AG09309 (cell line): ENCODE measurements at regions not wholly inside any gene's neighbourhood (a gene's known extent, or its start where the extent isn't known, plus 50 kb on each side); places are given as distances from the start of the nearest gene placed in this dataset.

Source experiments
- DNase-seq: peaks from one replicate; pipeline ENCODE4 v3.0.0-alpha.2; 2010; ENCODE audit warnings: low read depth
- H3K4me3 ChIP-seq: 2 replicates; pipeline ENCODE4 v1.5.1; 2011; ENCODE audit warnings: mild to moderate bottlenecking, low read depth, low read length, moderate library complexity; ENCODE audit not compliant: control insufficient read depth
- TF ChIP-seq, protein P1 (sequence below): IDR thresholded peaks from 2 replicates; pipeline ENCODE4 v1.5.1; 2011; ENCODE audit warnings: mild to moderate bottlenecking, low read depth, low read length, inconsistent platforms; ENCODE audit not compliant: insufficient read depth, control insufficient read depth; ENCODE audit errors: missing control alignments

DNA sequence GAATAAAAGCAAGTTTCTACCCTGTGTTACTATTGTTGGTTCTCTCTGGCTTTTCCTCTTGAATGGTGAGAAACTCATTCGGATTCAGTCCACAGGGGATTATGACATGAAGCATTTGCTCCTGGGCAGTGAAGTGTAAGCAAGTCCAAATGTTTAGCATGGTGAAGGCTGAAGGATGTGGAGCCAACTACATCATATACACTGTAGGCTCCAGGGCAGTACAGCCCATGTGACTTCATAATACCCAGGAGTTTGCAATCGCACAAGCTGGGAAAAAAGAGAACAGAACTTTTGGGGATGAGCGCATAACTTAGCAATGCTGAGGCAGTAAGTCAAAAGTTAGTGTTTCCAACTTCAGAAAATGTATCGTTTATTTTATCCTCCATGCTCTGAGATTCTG, 695.7 kb upstream of the POU3F3 start:
- TF ChIP-seq, protein P1, sequence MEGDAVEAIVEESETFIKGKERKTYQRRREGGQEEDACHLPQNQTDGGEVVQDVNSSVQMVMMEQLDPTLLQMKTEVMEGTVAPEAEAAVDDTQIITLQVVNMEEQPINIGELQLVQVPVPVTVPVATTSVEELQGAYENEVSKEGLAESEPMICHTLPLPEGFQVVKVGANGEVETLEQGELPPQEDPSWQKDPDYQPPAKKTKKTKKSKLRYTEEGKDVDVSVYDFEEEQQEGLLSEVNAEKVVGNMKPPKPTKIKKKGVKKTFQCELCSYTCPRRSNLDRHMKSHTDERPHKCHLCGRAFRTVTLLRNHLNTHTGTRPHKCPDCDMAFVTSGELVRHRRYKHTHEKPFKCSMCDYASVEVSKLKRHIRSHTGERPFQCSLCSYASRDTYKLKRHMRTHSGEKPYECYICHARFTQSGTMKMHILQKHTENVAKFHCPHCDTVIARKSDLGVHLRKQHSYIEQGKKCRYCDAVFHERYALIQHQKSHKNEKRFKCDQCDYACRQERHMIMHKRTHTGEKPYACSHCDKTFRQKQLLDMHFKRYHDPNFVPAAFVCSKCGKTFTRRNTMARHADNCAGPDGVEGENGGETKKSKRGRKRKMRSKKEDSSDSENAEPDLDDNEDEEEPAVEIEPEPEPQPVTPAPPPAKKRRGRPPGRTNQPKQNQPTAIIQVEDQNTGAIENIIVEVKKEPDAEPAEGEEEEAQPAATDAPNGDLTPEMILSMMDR: no peak
- no peak for DNase-seq
- H3K4me3 ChIP-seq: no peak overlapping the region

DNA sequence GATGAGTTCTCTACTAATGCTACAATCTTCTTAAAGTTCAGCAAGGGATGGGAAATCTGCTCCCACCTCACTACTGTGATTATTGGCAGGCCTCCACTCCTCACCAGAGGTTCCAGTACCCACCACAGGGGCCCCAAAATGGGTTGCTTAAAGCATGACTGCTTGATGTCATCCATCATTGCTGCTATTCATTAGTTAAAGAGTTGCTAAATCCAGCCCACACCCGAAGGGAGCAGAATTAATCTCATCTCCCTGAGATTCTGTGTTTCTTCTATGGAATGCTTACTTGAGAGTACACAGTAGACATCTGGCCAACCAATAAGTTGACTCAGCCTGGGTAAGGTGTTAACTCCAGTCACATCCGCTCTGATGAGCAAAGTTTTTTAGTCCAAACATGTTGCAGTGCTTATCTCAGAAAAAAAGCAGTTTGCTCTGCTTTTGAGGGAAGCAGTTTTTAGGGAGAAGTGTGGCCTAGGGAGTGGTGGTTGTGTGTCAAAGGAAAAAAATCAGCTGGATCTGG, 690.2 kb upstream of the POU3F3 start:
- TF ChIP-seq, protein P1: no peak
- no peak overlapping the region for H3K4me3 ChIP-seq
- DNase-seq: no peak

DNA sequence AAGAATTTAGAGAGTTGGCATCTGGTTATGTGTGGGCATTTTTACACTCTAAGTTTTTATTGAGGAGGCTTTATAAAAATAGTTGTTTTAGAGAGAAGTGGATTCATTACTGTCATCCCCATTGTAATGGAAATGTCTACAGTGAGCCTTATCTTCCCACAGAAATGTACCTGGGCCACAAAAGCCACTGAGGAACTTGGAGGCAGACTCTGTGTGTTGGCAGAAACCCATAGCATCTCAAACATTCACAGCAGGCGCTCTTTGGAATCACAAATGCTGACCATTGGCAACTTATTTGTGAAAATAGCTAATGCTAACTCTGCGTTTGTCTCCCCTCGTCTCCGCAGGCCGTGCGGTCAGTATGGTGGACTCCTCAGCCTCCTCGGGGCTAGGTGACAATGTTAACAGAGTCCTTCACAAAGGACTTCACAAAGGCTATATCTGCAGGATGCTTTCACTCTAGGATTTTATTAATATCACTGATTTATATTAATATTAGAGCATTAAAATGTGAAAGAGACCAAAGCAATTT, 689.1 kb upstream of the POU3F3 start:
- DNase-seq: no peak
- no peak overlapping the region for H3K4me3 ChIP-seq
- TF ChIP-seq, protein P1: no peak

DNA sequence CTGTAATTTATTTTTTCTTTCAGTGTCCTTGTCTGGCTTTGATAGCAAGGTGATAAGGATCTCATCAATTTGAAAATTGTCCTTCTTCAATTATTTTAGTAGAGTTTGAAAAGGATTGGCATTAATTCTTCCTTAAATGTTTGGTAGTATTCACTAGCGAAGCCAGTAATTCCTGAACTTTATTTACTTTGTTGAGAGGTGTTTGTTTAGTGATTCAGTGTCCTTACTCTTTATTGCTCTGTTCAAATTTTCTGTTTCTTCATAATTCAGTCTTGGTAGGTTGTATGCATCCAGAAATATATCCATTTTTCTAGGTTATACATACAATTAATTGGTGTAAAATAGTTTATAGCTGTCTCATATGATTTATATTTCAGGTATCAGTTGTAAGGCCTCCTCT, 676.7 kb upstream of the POU3F3 start:
- no peak for DNase-seq
- H3K4me3 ChIP-seq: no peak overlapping the region
- TF ChIP-seq, protein P1: no peak

DNA sequence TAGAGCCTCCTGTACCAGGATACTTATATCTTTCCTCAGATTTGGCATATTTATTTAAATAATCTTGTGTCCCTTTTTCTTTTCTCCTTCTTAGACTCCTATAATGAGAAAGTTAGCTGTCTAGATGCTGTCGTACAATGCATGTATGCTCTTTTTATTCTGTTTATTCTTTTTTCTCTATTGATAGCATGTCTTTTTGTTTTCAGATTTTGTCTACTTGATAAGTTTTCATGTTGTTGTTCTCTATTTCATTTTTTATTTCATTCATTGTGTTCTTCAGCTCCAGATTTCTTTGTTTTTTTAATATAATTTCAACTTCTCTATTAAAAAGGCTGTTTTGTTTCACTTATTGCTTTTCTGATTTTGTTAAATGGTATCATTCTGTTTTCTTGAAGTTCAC, 674.3 kb upstream of the POU3F3 start:
- no peak overlapping the region for H3K4me3 ChIP-seq
- TF ChIP-seq, protein P1: no peak
- DNase-seq: no peak

DNA sequence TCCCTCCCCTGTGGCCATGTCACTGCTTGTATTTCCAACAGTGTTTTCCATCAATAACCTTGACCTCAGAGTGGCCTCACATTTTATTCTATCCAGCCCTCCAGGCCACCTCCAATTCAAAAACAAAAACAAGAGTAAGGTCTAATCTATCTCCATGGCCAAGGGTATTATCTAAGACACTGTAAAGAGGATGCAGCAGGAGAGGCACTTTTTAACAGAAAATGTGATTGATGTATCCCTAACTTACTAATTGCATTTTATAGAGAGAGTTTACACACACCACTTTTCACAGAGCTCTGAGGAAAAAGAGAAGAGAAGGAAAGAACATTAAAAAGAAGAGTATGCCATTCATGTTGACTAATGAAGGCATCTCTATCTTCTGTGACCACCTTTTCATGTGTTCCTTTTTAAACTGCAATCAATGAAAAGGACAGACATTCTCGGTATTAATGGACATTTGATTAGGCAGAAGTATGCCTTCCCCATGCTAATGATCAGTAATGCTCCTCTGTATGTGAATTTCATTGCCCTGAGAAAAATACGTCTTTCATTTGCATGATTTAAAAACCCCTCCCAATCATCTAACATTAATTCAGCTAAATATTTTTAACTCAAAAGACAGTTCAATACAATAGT, 653.3 kb upstream of the POU3F3 start:
- no peak overlapping the region for H3K4me3 ChIP-seq
- TF ChIP-seq, protein P1: no peak
- no peak for DNase-seq

DNA sequence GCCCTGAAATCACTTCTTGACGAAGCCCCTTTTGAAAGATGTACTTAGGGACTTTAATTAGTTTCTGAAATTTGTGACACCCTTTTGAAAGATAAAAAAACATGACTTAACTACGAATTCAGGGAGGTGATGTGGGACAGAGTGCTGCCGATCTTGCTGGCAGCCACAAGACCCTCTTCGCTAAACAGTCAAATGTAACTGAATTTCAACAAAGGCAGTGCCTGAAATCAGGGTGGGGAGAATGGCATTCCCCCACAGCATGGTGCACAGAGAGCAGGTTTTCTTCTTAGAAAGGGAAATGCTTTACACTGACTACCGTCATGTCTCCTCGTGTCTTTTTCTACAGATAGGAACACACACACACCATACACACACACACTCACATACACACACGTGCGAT, 640.2 kb upstream of the POU3F3 start:
- no peak overlapping the region for H3K4me3 ChIP-seq
- DNase-seq: no peak
- TF ChIP-seq, protein P1: no peak
